Breast epithelium (tissue), 4 donors: ENCODE measurements at regions not wholly inside any gene's neighbourhood (a gene's known extent, or its start where the extent isn't known, plus 50 kb on each side); places are given as distances from the start of the nearest gene placed in this dataset.

Experiments used
- DNase-seq, 2 donors: peaks; one replicate each; pipeline ENCODE4 v3.0.0-alpha.2; 2019; ENCODE audit warnings: low spot score in 2 of 2
- H3K27ac ChIP-seq, 2 donors: fragments of 200-600 bp; sonication (generic) in 1 of 2; one replicate each; pipeline ENCODE4 v1.5.1; 2016 to 2019; ENCODE audit warnings: mild to moderate bottlenecking in 1 of 2
- H3K27me3 ChIP-seq, 2 donors: fragments of 200-600 bp; sonication (generic) in 1 of 2; one replicate each; pipeline versions ENCODE4 v1.5.1 to v1.6.0; 2017 to 2019; ENCODE audit warnings: control low read depth in 1 of 2, mild to moderate bottlenecking in 1 of 2
- H3K36me3 ChIP-seq: fragments of 200-600 bp; one replicate; pipeline ENCODE4 v1.5.1; 2019
- H3K4me1 ChIP-seq, 2 donors: fragments of 200-600 bp; sonication (generic); one replicate each; pipeline ENCODE4 v1.5.1; 2016 to 2019; ENCODE audit warnings: control low read depth in 1 of 2
- H3K4me3 ChIP-seq, 3 donors: fragments of 200-600 bp; sonication (generic); 1 replicate in 2 of 3; 2 replicates in 1 of 3; pipeline ENCODE4 v1.5.1; 2016 to 2019; ENCODE audit warnings: mild to moderate bottlenecking in 3 of 3, moderate library complexity in 2 of 3
- H3K9me3 ChIP-seq, 2 donors: fragments of 200-600 bp; sonication (generic) in 1 of 2; one replicate each; pipeline ENCODE4 v1.5.1; 2016 to 2019; ENCODE audit warnings: control low read depth in 1 of 2
- CTCF ChIP-seq, 3 donors: fragments of 450-650 bp; IDR thresholded peaks; one replicate each; pipeline ENCODE4 v1.5.1; 2016 to 2017; ENCODE audit warnings: antibody characterized with exemption in 3 of 3, mild to moderate bottlenecking in 3 of 3, moderate library complexity in 3 of 3
- POLR2A ChIP-seq: fragments of 450-650 bp; IDR thresholded peaks from one replicate; pipeline ENCODE4 v1.6.1; 2016; ENCODE audit warnings: antibody characterized with exemption, mild to moderate bottlenecking, moderate library complexity
- POLR2AphosphoS5 ChIP-seq, 3 donors: sonication (generic); formaldehyde crosslinking; IDR thresholded peaks; one replicate each; pipeline ENCODE4 v1.6.1; 2017; ENCODE audit warnings: antibody characterized with exemption in 3 of 3
- intact Hi-C: fragments of 100-400 bp; cut with DNase I; formaldehyde crosslinking; loops from one replicate; pipeline ENCODE4 v1.15.1; 2023; ENCODE audit warnings: low total_unique reads

- DNase-seq: no peak
- TF ChIP-seq POLR2AphosphoS5 (IDR thresholded peaks at IDR 0.05) (no peak), CTCF (IDR thresholded peaks at IDR 0.05) (no peak), POLR2A (no peak)
- intact Hi-C loops: no loop called here
- no peak overlapping the region for H3K4me3 ChIP-seq
- peaks cover 3 to 6% of the 10 kb centered on the region in 2 donors for H3K9me3 ChIP-seq
- H3K4me1 ChIP-seq: no peaks in the 10 kb centered on the region
- no peaks in the 10 kb centered on the region for H3K36me3 ChIP-seq
- H3K27me3 ChIP-seq: no peaks in the 10 kb centered on the region
- H3K27ac ChIP-seq: no peak overlapping the region
Observed at GRCh38 chr10:4234661-4235060, 449.7 kb upstream of the KLF6 start.

- Histone ChIP-seq H3K4me1 (no peaks in the 10 kb centered on the region), H3K36me3 (no peaks in the 10 kb centered on the region), H3K27ac (no peak overlapping the region), H3K9me3 (peaks cover 3 to 6% of the 10 kb centered on the region in 2 donors), H3K4me3 (no peak overlapping the region), H3K27me3 (no peaks in the 10 kb centered on the region)
- DNase-seq: no peak
- intact Hi-C loops: no loop called here
- TF ChIP-seq POLR2A (no peak), CTCF (IDR thresholded peaks at IDR 0.05) (no peak), POLR2AphosphoS5 (IDR thresholded peaks at IDR 0.05) (no peak)
Observed at GRCh38 chr10:4231439-4231838, 446.4 kb upstream of the KLF6 start.

GRCh38 chr10:4230036-4230435 lies 445.0 kb upstream of the KLF6 start:
- no peaks in the 10 kb centered on the region for H3K36me3 ChIP-seq
- H3K9me3 ChIP-seq: peaks cover 3 to 6% of the 10 kb centered on the region in 2 donors
- H3K27me3 ChIP-seq: no peaks in the 10 kb centered on the region
- TF ChIP-seq POLR2A (no peak), POLR2AphosphoS5 (IDR thresholded peaks at IDR 0.05) (no peak), CTCF (IDR thresholded peaks at IDR 0.05) (no peak)
- no peak overlapping the region for H3K4me3 ChIP-seq
- DNase-seq: no peak
- H3K27ac ChIP-seq: no peak overlapping the region
- H3K4me1 ChIP-seq: no peaks in the 10 kb centered on the region
- intact Hi-C loops: no loop called here

GRCh38 chr10:4229106-4229505 lies 444.1 kb upstream of the KLF6 start:
- no peak for TF ChIP-seq POLR2A
- TF ChIP-seq CTCF (IDR thresholded peaks at IDR 0.05): no peak
- no peak for TF ChIP-seq POLR2AphosphoS5 (IDR thresholded peaks at IDR 0.05)
- no peak for DNase-seq
- Histone ChIP-seq H3K4me1 (no peaks in the 10 kb centered on the region), H3K36me3 (no peaks in the 10 kb centered on the region), H3K27me3 (no peaks in the 10 kb centered on the region), H3K27ac (no peak overlapping the region), H3K9me3 (peaks cover 3 to 6% of the 10 kb centered on the region in 2 donors), H3K4me3 (no peak overlapping the region)
- intact Hi-C loops: no loop called here

GRCh38 chr10:4227586-4227985 lies 442.6 kb upstream of the KLF6 start:
- Histone ChIP-seq H3K9me3 (peaks cover 0 to 2% of the 10 kb centered on the region in 2 donors), H3K27ac (no peak overlapping the region), H3K36me3 (no peaks in the 10 kb centered on the region), H3K4me3 (no peak overlapping the region), H3K27me3 (no peaks in the 10 kb centered on the region), H3K4me1 (no peaks in the 10 kb centered on the region)
- intact Hi-C loops: no loop called here
- no peak for DNase-seq
- TF ChIP-seq POLR2AphosphoS5 (IDR thresholded peaks at IDR 0.05) (no peak), POLR2A (no peak), CTCF (IDR thresholded peaks at IDR 0.05) (no peak)
